ENCODE measurements at regions not wholly inside any gene's neighbourhood (a gene's known extent, or its start where the extent isn't known, plus 50 kb on each side); places are given as distances from the start of the nearest gene placed in this dataset.

GRCh38 chr7:17620566-17620965 is 319.7 kb downstream of the SNX13 start:
- no peak for DNase-seq (ENCODE audit: low read depth)
- H3K4me3 ChIP-seq (ENCODE audit: low read depth, low read length), result no peak overlapping the region

DNA sequence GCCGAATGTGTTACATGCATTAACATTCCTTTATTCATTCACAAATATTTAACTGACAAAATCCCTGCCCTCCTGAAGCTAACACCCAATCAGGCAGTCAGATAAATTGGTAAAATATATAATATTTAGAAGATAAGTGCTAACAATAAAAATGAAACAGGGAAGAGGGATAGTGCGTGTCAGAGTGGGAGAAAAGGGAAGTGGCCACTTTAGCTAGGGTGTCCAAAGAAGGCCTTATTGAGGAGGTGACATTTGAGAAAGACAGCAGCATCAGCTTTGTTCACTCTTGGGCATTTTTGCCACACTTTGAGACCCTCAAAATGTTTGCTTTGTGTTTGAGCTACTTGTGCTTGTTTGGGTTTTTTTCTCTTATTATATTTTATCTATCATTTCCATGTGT is 317.8 kb downstream of the SNX13 start:
- DNase-seq (ENCODE audit: low read depth), result no peak
- no peak overlapping the region for H3K4me3 ChIP-seq (ENCODE audit: low read depth, low read length)

DNA sequence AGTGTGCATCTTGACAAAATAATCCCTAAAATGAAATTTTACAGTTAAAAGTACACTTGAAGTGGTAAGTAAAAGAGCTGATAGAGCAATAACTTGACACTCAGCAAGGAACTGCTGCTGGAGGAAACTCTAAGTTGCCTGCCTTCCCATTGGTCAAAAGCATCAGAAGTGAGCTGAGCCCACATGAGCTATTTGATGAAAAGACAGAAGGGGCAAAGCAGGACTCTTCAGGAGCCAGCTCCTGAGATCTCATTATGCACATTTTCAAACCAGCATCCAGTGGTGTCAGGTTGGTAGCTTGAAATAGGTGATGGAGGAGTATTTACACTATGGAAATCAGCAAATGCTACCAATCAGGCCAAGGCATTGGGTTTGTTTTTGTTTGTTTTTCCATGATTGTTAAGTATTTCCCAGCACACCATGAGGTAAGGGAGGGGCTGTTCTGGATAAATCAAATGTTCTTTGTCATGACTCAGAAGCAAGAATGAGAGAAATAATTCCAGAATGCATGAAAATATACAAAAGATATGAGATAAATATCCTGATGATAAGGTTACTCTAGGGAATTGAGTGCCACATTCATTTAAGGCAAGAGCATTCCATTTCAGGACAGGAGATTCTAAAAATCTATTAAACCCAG is 316.6 kb downstream of the SNX13 start:
- no peak overlapping the region for H3K4me3 ChIP-seq (ENCODE audit: low read depth, low read length)
- no peak for DNase-seq (ENCODE audit: low read depth)

- DNase-seq (ENCODE audit: low read depth), result no peak
- no peak overlapping the region for H3K4me3 ChIP-seq (ENCODE audit: low read depth, low read length)
These were observed 315.9 kb downstream of the SNX13 start for GRCh38 chr7:17624379-17624778.

DNA sequence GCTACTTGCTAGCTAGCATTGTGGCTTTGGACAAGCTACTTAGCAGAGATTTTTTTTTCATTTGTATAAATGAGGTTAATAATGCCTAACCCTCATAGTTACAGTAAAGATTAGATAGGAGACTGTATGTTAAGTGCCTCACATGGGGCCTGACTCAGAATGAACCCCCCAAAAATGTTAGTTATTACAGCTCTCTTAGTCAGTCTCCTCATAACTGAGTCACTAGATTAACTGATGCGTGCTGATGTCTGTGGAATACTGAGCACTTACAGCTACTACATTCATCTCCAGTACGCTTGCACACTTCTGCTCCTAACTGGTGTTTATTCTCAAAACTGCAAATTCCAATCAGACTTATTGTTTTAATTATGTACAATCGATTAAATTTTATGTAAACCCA is 315.3 kb downstream of the SNX13 start:
- H3K4me3 ChIP-seq (ENCODE audit: low read depth, low read length), result no peak overlapping the region
- peak; percentile 54 for DNase-seq (ENCODE audit: low read depth)

DNA sequence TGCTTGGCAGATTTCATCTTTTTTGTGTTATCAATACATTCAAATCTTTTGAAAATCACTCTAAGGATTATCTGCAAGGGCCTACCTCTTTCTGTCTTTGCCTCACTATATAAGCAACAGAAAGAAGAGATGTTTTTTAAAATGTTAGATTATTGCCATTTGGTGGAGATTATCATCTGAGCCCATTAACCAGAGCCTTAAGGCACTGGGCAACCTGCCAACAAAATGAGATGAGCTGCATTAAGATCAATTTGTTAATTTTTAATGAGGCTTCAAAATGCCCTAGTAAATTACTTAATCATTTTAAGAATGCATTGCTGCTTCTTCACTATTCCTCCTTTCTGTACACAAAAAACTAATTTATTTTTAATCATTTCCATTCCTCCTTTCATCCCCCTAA is 314.1 kb downstream of the SNX13 start:
- DNase-seq (ENCODE audit: low read depth), result no peak
- H3K4me3 ChIP-seq (ENCODE audit: low read depth, low read length), result no peak overlapping the region

GRCh38 chr7:17631061-17631460 is 309.2 kb downstream of the SNX13 start:
- H3K4me3 ChIP-seq (ENCODE audit: low read depth, low read length), result no peak overlapping the region
- DNase-seq (ENCODE audit: low read depth), result no peak

DNA sequence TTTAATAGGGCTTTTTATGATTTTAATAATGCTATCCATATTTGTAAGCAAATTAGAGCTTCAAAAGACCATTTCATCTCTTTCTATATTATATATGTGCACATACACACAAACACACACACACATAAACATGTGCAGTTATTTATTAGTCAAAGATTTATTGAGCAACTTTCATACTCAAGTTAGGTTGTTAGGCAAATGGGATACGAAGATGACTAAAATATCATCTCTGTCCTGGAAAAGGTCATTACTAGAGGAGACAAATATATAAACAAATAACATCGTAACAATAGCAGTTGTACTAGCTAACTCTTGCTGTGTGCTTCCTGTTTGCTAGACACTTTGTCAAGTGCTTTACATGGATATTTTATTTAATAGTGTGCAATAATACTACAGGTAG is 307.9 kb downstream of the SNX13 start:
- H3K4me3 ChIP-seq (ENCODE audit: low read depth, low read length), result no peak overlapping the region
- no peak for DNase-seq (ENCODE audit: low read depth)

GRCh38 chr7:17633067-17633466 is 307.2 kb downstream of the SNX13 start:
- DNase-seq (ENCODE audit: low read depth), result peak; percentile 40

GRCh38 chr7:17638727-17639126 is 301.6 kb downstream of the SNX13 start:
- DNase-seq (ENCODE audit: low read depth), result peak; percentile 49
- no peak overlapping the region for H3K4me3 ChIP-seq (ENCODE audit: low read depth, low read length)

More at GRCh38 chr7:17633067-17633466, 307.2 kb downstream of the SNX13 start:
- H3K4me3 ChIP-seq (ENCODE audit: low read depth, low read length), result no peak overlapping the region

- no peak overlapping the region for H3K4me3 ChIP-seq (ENCODE audit: low read depth, low read length)
- no peak for DNase-seq (ENCODE audit: low read depth)
These were observed 299.4 kb downstream of the SNX13 start for GRCh38 chr7:17640730-17641377.

GRCh38 chr7:17645500-17645899 is 294.8 kb downstream of the SNX13 start:
- no peak overlapping the region for H3K4me3 ChIP-seq (ENCODE audit: low read depth, low read length)
- no peak for DNase-seq (ENCODE audit: low read depth)

GRCh38 chr7:17646253-17646956 is 293.9 kb downstream of the SNX13 start:
- no peak overlapping the region for H3K4me3 ChIP-seq (ENCODE audit: low read depth, low read length)
- DNase-seq (ENCODE audit: low read depth), result no peak

- no peak for DNase-seq (ENCODE audit: low read depth)
- H3K4me3 ChIP-seq (ENCODE audit: low read depth, low read length), result no peak overlapping the region
These were observed 289.0 kb downstream of the SNX13 start for GRCh38 chr7:17651341-17651740.

DNA sequence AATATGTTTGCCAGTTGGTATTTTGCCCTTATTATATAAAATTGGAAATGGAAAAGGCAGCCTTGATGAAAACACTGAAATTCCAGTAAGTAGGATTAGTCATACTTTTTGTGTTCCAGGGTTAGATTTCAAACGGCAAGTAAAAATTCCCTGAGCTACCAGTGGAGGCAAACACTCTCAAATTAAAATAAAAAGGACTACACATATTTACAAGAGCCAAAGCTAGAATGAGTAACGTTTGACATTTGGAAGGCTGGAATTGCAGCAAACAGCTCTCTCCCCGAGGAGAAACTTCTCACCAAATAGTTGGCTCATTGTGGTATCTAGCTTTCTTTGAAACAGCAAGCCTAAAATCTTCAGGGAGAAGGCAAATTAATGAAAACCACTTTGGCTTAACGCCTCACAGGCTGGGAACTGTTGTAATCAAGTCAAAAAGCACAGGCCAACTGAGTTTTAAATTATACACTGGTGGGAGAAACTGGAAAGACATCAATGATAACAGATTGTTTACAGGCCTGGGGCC is 288.4 kb downstream of the SNX13 start:
- DNase-seq (ENCODE audit: low read depth), result peak; percentile 86
- no peak overlapping the region for H3K4me3 ChIP-seq (ENCODE audit: low read depth, low read length)

DNA sequence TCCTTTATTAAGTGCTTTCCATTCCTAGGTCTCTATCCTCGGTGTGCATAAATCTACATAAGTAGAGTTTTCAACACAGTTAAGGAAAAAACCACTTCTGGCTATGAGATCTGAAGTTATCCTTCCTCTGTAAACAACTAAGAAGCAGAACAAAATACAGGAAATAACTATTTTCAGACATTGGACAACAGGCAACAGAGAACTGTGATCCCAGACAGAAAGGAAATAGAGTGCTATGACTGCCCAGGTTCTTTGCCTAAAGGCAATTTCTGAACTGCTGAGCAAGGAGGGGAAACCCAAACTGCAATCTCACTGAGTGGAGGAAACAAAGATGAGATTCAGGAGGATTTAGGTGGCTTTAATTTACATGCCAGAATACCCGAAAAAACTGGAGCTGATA is 285.4 kb downstream of the SNX13 start:
- DNase-seq (ENCODE audit: low read depth), result no peak
- no peak overlapping the region for H3K4me3 ChIP-seq (ENCODE audit: low read depth, low read length)

DNA sequence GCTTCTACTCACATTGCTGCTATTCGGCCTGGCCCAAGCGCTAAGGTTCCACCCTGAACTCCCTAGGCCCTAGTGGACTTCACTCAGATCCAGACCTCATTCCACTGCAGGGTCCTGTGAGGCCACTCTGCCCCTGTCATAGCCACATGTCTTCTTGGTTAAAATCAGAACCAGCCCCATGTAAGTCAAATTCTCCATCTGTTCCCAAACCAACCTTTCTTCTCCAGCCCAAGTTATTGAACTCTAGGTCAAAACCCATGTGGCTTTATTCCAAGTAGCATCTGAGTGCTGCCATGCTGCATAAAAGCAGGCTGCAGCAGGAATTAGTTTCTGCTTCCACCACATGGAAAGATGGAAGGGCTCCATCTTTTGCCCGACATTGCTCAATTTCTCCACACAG is 281.2 kb downstream of the SNX13 start:
- no peak for DNase-seq (ENCODE audit: low read depth)
- no peak overlapping the region for H3K4me3 ChIP-seq (ENCODE audit: low read depth, low read length)

GRCh38 chr7:17660116-17660515 is 280.2 kb downstream of the SNX13 start:
- no peak overlapping the region for H3K4me3 ChIP-seq (ENCODE audit: low read depth, low read length)
- DNase-seq (ENCODE audit: low read depth), result no peak

GRCh38 chr7:17661982-17662585 is 278.2 kb downstream of the SNX13 start:
- DNase-seq (ENCODE audit: low read depth), result no peak
- H3K4me3 ChIP-seq (ENCODE audit: low read depth, low read length), result no peak overlapping the region

DNA sequence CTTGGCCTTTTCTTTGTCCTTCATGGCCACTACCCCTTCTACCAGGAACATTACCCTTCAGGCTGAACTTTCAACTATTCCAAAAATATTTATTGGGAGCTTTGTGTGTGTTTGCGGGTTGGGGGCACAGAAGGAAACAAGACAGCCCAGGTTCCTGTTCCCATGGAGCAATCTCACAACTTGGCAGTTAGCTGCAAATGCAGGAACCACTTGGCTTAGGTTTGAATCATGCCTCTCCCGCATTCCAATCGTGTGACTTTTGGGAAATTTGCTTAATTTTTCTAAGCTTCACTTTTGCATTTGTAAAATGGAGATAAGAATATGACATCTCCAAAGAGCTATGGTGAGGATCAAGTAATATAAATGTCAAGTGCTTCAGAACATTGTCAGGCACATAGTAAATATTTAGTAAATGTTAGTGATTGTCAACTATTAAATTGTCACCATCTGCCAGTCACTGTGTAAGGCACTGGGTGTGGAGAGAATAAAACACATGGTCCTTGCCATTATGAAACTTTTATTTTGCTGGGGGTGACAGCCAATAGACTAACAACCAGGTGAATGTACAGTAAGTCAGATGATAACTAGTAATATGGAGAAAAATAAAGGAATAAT is 277.1 kb downstream of the SNX13 start:
- no peak for DNase-seq (ENCODE audit: low read depth)
- H3K4me3 ChIP-seq (ENCODE audit: low read depth, low read length), result no peak overlapping the region
